Muscle layer of colon (tissue), 2 donors: ENCODE measurements at regions not wholly inside any gene's neighbourhood (a gene's known extent, or its start where the extent isn't known, plus 50 kb on each side); places are given as distances from the start of the nearest gene placed in this dataset.

Experiments
- H3K27ac ChIP-seq: one replicate; pipeline ENCODE4 v1.7.0; 2013; ENCODE audit warnings: low read depth, mild to moderate bottlenecking, low read length, moderate library complexity
- H3K27me3 ChIP-seq, 2 donors: one replicate each; pipeline ENCODE4 v1.7.0; 2013; ENCODE audit warnings: low read length in 2 of 2, mild to moderate bottlenecking in 2 of 2; ENCODE audit not compliant: insufficient read depth in 2 of 2, control insufficient read depth in 1 of 2
- H3K36me3 ChIP-seq: one replicate; pipeline ENCODE4 v1.7.0; 2013; ENCODE audit warnings: mild to moderate bottlenecking, low read length; ENCODE audit not compliant: insufficient read depth
- H3K4me1 ChIP-seq: one replicate; pipeline ENCODE4 v1.7.0; 2013; ENCODE audit warnings: mild to moderate bottlenecking, low read length; ENCODE audit not compliant: insufficient read depth
- H3K4me3 ChIP-seq, 2 donors: one replicate each; pipeline ENCODE4 v1.7.0; 2013; ENCODE audit warnings: low read length in 2 of 2, low read depth in 1 of 2, mild to moderate bottlenecking in 1 of 2, moderate library complexity in 1 of 2
- H3K9ac ChIP-seq: one replicate; pipeline ENCODE4 v1.7.0; 2013; ENCODE audit warnings: low read length
- H3K9me3 ChIP-seq: one replicate; pipeline ENCODE4 v1.7.0; 2013; ENCODE audit warnings: mild to moderate bottlenecking, low read length
- donor health status: abdominal sarcoma.
- donor health status: Adenocarcinoma of cecum.

GRCh38 chr19:31140717-31141116 is 208.5 kb downstream of the TSHZ3 start:
- Histone ChIP-seq H3K9me3 (no peaks in the 10 kb centered on the region), H3K27ac (no peak overlapping the region)

GRCh38 chr19:31139871-31140505 is 209.2 kb downstream of the TSHZ3 start:
- Histone ChIP-seq H3K27me3 (no peaks in the 10 kb centered on the region), H3K27ac (no peak overlapping the region), H3K4me3 (no peak overlapping the region), H3K9me3 (no peaks in the 10 kb centered on the region), H3K36me3 (no peaks in the 10 kb centered on the region), H3K4me1 (peaks cover 3% of the 10 kb centered on the region), H3K9ac (no peak overlapping the region)

More at GRCh38 chr19:31140717-31141116, 208.5 kb downstream of the TSHZ3 start:
- Histone ChIP-seq H3K27me3 (no peaks in the 10 kb centered on the region), H3K4me1 (peaks cover 7% of the 10 kb centered on the region), H3K36me3 (no peaks in the 10 kb centered on the region), H3K4me3 (no peak overlapping the region), H3K9ac (no peak overlapping the region)

GRCh38 chr19:31138077-31138476 is 211.2 kb downstream of the TSHZ3 start:
- Histone ChIP-seq H3K27me3 (no peaks in the 10 kb centered on the region), H3K27ac (no peak overlapping the region), H3K9me3 (no peaks in the 10 kb centered on the region), H3K4me1 (no peaks in the 10 kb centered on the region), H3K4me3 (no peak overlapping the region), H3K9ac (no peak overlapping the region), H3K36me3 (no peaks in the 10 kb centered on the region)

GRCh38 chr19:31135841-31136240 is 213.4 kb downstream of the TSHZ3 start:
- H3K4me1 ChIP-seq = peaks cover 5% of the 10 kb centered on the region
- no peak overlapping the region for H3K4me3 ChIP-seq
- H3K27ac ChIP-seq = no peak overlapping the region
- H3K27me3 ChIP-seq = no peaks in the 10 kb centered on the region
- H3K9me3 ChIP-seq = no peaks in the 10 kb centered on the region
- no peaks in the 10 kb centered on the region for H3K36me3 ChIP-seq
- no peak overlapping the region for H3K9ac ChIP-seq

- no peaks in the 10 kb centered on the region for H3K36me3 ChIP-seq
- H3K9me3 ChIP-seq = no peaks in the 10 kb centered on the region
- H3K4me3 ChIP-seq = no peak overlapping the region
- H3K27me3 ChIP-seq = no peaks in the 10 kb centered on the region
- peaks cover 10% of the 10 kb centered on the region for H3K4me1 ChIP-seq
- H3K9ac ChIP-seq = no peak overlapping the region
- H3K27ac ChIP-seq = no peak overlapping the region
Measured at GRCh38 chr19:31132753-31133110, 216.5 kb downstream of the TSHZ3 start.

- Histone ChIP-seq H3K4me1 (peaks cover 20% of the 10 kb centered on the region), H3K4me3 (no peak overlapping the region), H3K27me3 (no peaks in the 10 kb centered on the region), H3K27ac (no peak overlapping the region), H3K36me3 (no peaks in the 10 kb centered on the region), H3K9ac (no peak overlapping the region), H3K9me3 (no peaks in the 10 kb centered on the region)
Measured at GRCh38 chr19:31128291-31128690, 220.9 kb downstream of the TSHZ3 start.

- H3K36me3 ChIP-seq = no peaks in the 10 kb centered on the region
- no peaks in the 10 kb centered on the region for H3K27me3 ChIP-seq
- H3K9me3 ChIP-seq = no peaks in the 10 kb centered on the region
- H3K4me3 ChIP-seq = no peak overlapping the region
- peaks cover 16% of the 10 kb centered on the region for H3K4me1 ChIP-seq
- H3K9ac ChIP-seq = no peak overlapping the region
- H3K27ac ChIP-seq = peak overlapping the region; percentile 41
Measured at GRCh38 chr19:31127134-31127967, 221.9 kb downstream of the TSHZ3 start.

- Histone ChIP-seq H3K27ac (no peak overlapping the region), H3K27me3 (no peaks in the 10 kb centered on the region), H3K4me1 (peaks cover 16% of the 10 kb centered on the region), H3K36me3 (no peaks in the 10 kb centered on the region), H3K4me3 (no peak overlapping the region), H3K9me3 (no peaks in the 10 kb centered on the region), H3K9ac (no peak overlapping the region)
Measured at GRCh38 chr19:31126236-31126635, 223.0 kb downstream of the TSHZ3 start.

GRCh38 chr19:31125071-31125470 is 224.2 kb downstream of the TSHZ3 start:
- Histone ChIP-seq H3K4me1 (peaks cover 16% of the 10 kb centered on the region), H3K4me3 (no peak overlapping the region), H3K27me3 (no peaks in the 10 kb centered on the region)

GRCh38 chr19:31121501-31121900 is 227.7 kb downstream of the TSHZ3 start:
- H3K9me3 ChIP-seq = no peaks in the 10 kb centered on the region
- no peak overlapping the region for H3K9ac ChIP-seq
- no peaks in the 10 kb centered on the region for H3K36me3 ChIP-seq
- H3K4me1 ChIP-seq = peaks cover 10% of the 10 kb centered on the region
- no peak overlapping the region for H3K27ac ChIP-seq
- H3K4me3 ChIP-seq = no peak overlapping the region
- no peaks in the 10 kb centered on the region for H3K27me3 ChIP-seq

More at GRCh38 chr19:31125071-31125470, 224.2 kb downstream of the TSHZ3 start:
- no peak overlapping the region for H3K27ac ChIP-seq
- no peaks in the 10 kb centered on the region for H3K36me3 ChIP-seq
- H3K9ac ChIP-seq = no peak overlapping the region
- H3K9me3 ChIP-seq = no peaks in the 10 kb centered on the region

- H3K4me3 ChIP-seq = no peak overlapping the region
- no peaks in the 10 kb centered on the region for H3K9me3 ChIP-seq
- H3K9ac ChIP-seq = no peak overlapping the region
- H3K36me3 ChIP-seq = no peaks in the 10 kb centered on the region
- H3K27ac ChIP-seq = no peak overlapping the region
- H3K27me3 ChIP-seq = no peaks in the 10 kb centered on the region
- H3K4me1 ChIP-seq = peaks cover 10% of the 10 kb centered on the region
Measured at GRCh38 chr19:31120952-31121351, 228.3 kb downstream of the TSHZ3 start.
